Endothelial cell of umbilical vein (primary cell): ENCODE measurements at regions not wholly inside any gene's neighbourhood (a gene's known extent, or its start where the extent isn't known, plus 50 kb on each side); places are given as distances from the start of the nearest gene placed in this dataset.

Experiments used
- BruUV-seq: library from RNA; stranded (reverse); fragments of 400-500 nt; replicated peaks from 2 replicates; lab custom pipeline; 2021; lab: Mats Ljungman, UMichigan
- CTCF ChIA-PET: fragments of 300-600, 350-600 bp; sonication (Branson Sonifier 250); formaldehyde crosslinking; loops from one replicate; lab custom pipeline; 2021; ENCODE audit warnings: antibody characterized with exemption, inconsistent platforms; lab: Charles Lee
- POLR2A ChIA-PET: fragments of 300-600, 350-600 bp; sonication (Branson Sonifier 250); formaldehyde crosslinking; loops from one replicate; lab custom pipeline; 2021; ENCODE audit warnings: antibody characterized with exemption, inconsistent platforms; lab: Charles Lee
- DNase-seq: peaks from one replicate; pipeline ENCODE4 v3.0.0-alpha.2; 2011; ENCODE audit warnings: low read depth, low spot score
- FAIRE-seq: peaks from 2 replicates; lab custom pipeline; 2011; peaks lifted over from hg19 to GRCh38; lab: Jason Lieb, UNC
- H2AFZ ChIP-seq: 2 replicates; pipeline ENCODE4 v1.6.0; 2012; ENCODE audit warnings: low read depth, low read length, control low read depth, inconsistent platforms
- H3K27ac ChIP-seq: 2 replicates; pipeline ENCODE4 v1.5.1; 2011; ENCODE audit warnings: low read depth, mild to moderate bottlenecking, control low read depth, low read length, moderate library complexity; ENCODE audit not compliant: insufficient read depth
- H3K27me3 ChIP-seq, 2 experiments: 2 replicates each; pipeline versions ENCODE4 v1.6.0 to v1.6.1; 2011; ENCODE audit warnings: low read length in 2 of 2, mixed read lengths in 1 of 2; ENCODE audit not compliant: control insufficient read depth in 2 of 2, insufficient read depth in 2 of 2
- H3K36me3 ChIP-seq, 2 experiments: 2 replicates in 1 of 2; 3 replicates in 1 of 2; pipeline ENCODE4 v1.5.1; 2011; ENCODE audit warnings: low read length in 2 of 2, mild to moderate bottlenecking in 1 of 2, moderate library complexity in 1 of 2; ENCODE audit not compliant: control insufficient read depth in 2 of 2, insufficient read depth in 2 of 2; ENCODE audit errors: extremely low read depth in 1 of 2
- H3K4me1 ChIP-seq: 3 replicates; pipeline ENCODE4 v1.5.1; 2011; ENCODE audit warnings: mild to moderate bottlenecking, low read length; ENCODE audit not compliant: control insufficient read depth, insufficient read depth; ENCODE audit errors: extremely low read depth
- H3K4me2 ChIP-seq: 2 replicates; pipeline ENCODE4 v1.6.1; 2011; ENCODE audit warnings: low read length, control low read depth, mixed read lengths; ENCODE audit not compliant: insufficient read depth
- H3K4me3 ChIP-seq, 3 experiments: fragments of 200-600 bp in 1 of 3; sonication (generic), shearing (Covaris generic) in 1 of 3; replicated peaks in 1 of 3; 2 replicates each; pipeline ENCODE4 v1.5.1; 2011 to 2016; ENCODE audit warnings: control low read depth in 3 of 3, low read length in 3 of 3, mild to moderate bottlenecking in 2 of 3, inconsistent platforms in 1 of 3, low read depth in 1 of 3, moderate library complexity in 1 of 3; ENCODE audit not compliant: insufficient read depth in 1 of 3
- H3K79me2 ChIP-seq: 2 replicates; pipeline ENCODE4 v1.6.0; 2012; ENCODE audit warnings: low read length, inconsistent platforms; ENCODE audit not compliant: control insufficient read depth, insufficient read depth
- H3K9ac ChIP-seq: replicated peaks from 2 replicates; pipeline ENCODE3; 2011; ENCODE audit warnings: low read length, control low read depth; ENCODE audit not compliant: insufficient read depth; ENCODE audit errors: extremely low read depth
- H3K9me1 ChIP-seq: replicated peaks from 3 replicates; pipeline ENCODE4 v1.6.0; 2011; ENCODE audit warnings: mild to moderate bottlenecking, low read length; ENCODE audit not compliant: control insufficient read depth, insufficient read depth; ENCODE audit errors: extremely low read depth
- H3K9me3 ChIP-seq: replicated peaks from 2 replicates; pipeline ENCODE4 v1.5.1; 2012; ENCODE audit warnings: low read length, inconsistent platforms; ENCODE audit not compliant: control insufficient read depth, insufficient read depth
- H4K20me1 ChIP-seq: replicated peaks from 2 replicates; pipeline ENCODE3; 2011; ENCODE audit warnings: mild to moderate bottlenecking, low read length; ENCODE audit not compliant: control insufficient read depth, insufficient read depth; ENCODE audit errors: extremely low read depth
- EZH2 ChIP-seq: IDR thresholded peaks from 2 replicates; pipeline ENCODE4 v1.6.1; 2012; ENCODE audit warnings: borderline replicate concordance, low read depth, mild to moderate bottlenecking, moderate library complexity, low read length, inconsistent platforms; ENCODE audit not compliant: severe bottlenecking
- FOS ChIP-seq: IDR thresholded peaks from 2 replicates; pipeline ENCODE4 v1.6.1; 2011; ENCODE audit warnings: mild to moderate bottlenecking, low read length, moderate library complexity, borderline replicate concordance; ENCODE audit not compliant: insufficient read depth
- GATA2 ChIP-seq: IDR thresholded peaks from 2 replicates; pipeline ENCODE4 v1.7.0; 2011; ENCODE audit warnings: low read depth, mild to moderate bottlenecking, moderate library complexity, mixed read lengths, low read length; ENCODE audit not compliant: insufficient read length, insufficient read depth
- JUN ChIP-seq: IDR thresholded peaks from 2 replicates; pipeline ENCODE4 v1.6.1; 2011; ENCODE audit warnings: borderline replicate concordance, low read depth; ENCODE audit not compliant: insufficient read length, insufficient read depth
- MYC ChIP-seq: IDR thresholded peaks from one replicate; pipeline ENCODE4 v1.6.1; 2011; ENCODE audit warnings: mild to moderate bottlenecking, low read depth, low read length
- POLR2A ChIP-seq: IDR thresholded peaks from 2 replicates; pipeline ENCODE4 v1.6.1; 2012; ENCODE audit warnings: low read depth, mild to moderate bottlenecking, control low read depth, low read length
- POLR2AphosphoS5 ChIP-seq: IDR thresholded peaks from 2 replicates; pipeline ENCODE4 v1.6.1; 2012; ENCODE audit warnings: low read depth, mild to moderate bottlenecking, control low read depth, low read length, moderate library complexity; ENCODE audit not compliant: insufficient read depth
- dilution Hi-C: fragments of 300-500 bp; cut with MboI; formaldehyde crosslinking; loops from one replicate; pipeline ENCODE4 v1.15.0; 2019; ENCODE audit warnings: low sequenced_read_pairs; ENCODE audit not compliant: extremely low pct_ligation_motif_present
- intact Hi-C: fragments of 100-400 bp; cut with micrococcal nuclease; formaldehyde crosslinking; loops from one replicate; pipeline ENCODE4 v1.10.0; 2022
- TF ChIP-seq, protein P1 (sequence below): IDR thresholded peaks from 2 replicates; pipeline ENCODE4 v1.6.1; 2011; ENCODE audit not compliant: insufficient read depth, insufficient read length
- TF ChIP-seq, protein P2 (sequence below), 2 donors: IDR thresholded peaks; 1 replicate in 1 of 2; 2 replicates in 1 of 2; pipeline ENCODE4 v1.5.1; 2011; ENCODE audit warnings: low read length in 2 of 2, mild to moderate bottlenecking in 2 of 2, moderate library complexity in 2 of 2, control low read depth in 1 of 2, inconsistent platforms in 1 of 2, low read depth in 1 of 2; ENCODE audit not compliant: insufficient read depth in 1 of 2; ENCODE audit errors: extremely low read depth in 1 of 2

DNA sequence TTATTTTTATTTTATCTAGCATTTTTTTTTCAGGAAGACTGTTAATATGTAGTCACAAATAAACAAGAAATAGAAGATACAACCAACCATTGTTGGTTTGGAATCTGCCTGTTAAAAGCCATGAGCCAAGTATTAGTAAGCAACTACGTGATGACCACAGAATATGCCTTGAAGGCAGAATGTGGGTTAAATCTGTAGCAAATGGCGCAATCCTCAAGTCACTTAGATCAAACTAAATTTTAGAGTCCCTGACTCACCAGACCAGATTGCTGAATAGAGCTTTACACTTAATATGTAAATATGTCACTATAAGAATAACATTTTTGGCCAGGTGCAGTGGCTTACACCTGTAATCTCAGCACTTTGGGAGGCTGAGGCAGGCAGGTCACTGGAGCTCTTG lies 800.1 kb upstream of the CITED2 start:
- intact Hi-C loops, result no loop called here
- H3K36me3 ChIP-seq, result no peaks in the 10 kb centered on the region
- no peak overlapping the region for H3K27ac ChIP-seq
- dilution Hi-C loops, result no loop called here
- no peaks in the 10 kb centered on the region for H3K27me3 ChIP-seq
- no peak for FAIRE-seq
- no peaks in the 10 kb centered on the region for H3K9me1 ChIP-seq
- no peak overlapping the region for H3K9ac ChIP-seq
- H3K79me2 ChIP-seq, result no peaks in the 10 kb centered on the region
- BruUV-seq, result no TSS peak
- no peak for DNase-seq
- no peak overlapping the region for H3K4me2 ChIP-seq
- ChIA-PET CTCF (interaction anchor here (0.6 to 1.3 kb wide), 3 partner anchors 24 to 883 kb away, joined by 3 read pairs; no protein-coding TSS in a partner anchor), POLR2A (interaction anchor here (0.7 kb wide), 1 partner anchor 805 kb away, joined by 6 read pairs; no protein-coding TSS in a partner anchor)
- TF ChIP-seq GATA2 (no peak), FOS (no peak), JUN (no peak), POLR2A (no peak), POLR2AphosphoS5 (no peak), EZH2 (no peak), MYC (no peak)
- TF ChIP-seq, protein P1, sequence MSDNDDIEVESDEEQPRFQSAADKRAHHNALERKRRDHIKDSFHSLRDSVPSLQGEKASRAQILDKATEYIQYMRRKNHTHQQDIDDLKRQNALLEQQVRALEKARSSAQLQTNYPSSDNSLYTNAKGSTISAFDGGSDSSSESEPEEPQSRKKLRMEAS, result no peak
- TF ChIP-seq, protein P2, sequence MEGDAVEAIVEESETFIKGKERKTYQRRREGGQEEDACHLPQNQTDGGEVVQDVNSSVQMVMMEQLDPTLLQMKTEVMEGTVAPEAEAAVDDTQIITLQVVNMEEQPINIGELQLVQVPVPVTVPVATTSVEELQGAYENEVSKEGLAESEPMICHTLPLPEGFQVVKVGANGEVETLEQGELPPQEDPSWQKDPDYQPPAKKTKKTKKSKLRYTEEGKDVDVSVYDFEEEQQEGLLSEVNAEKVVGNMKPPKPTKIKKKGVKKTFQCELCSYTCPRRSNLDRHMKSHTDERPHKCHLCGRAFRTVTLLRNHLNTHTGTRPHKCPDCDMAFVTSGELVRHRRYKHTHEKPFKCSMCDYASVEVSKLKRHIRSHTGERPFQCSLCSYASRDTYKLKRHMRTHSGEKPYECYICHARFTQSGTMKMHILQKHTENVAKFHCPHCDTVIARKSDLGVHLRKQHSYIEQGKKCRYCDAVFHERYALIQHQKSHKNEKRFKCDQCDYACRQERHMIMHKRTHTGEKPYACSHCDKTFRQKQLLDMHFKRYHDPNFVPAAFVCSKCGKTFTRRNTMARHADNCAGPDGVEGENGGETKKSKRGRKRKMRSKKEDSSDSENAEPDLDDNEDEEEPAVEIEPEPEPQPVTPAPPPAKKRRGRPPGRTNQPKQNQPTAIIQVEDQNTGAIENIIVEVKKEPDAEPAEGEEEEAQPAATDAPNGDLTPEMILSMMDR (IDR thresholded peaks at IDR 0.05; ENCODE audit: extremely low read depth in 1 of 2, insufficient read depth in 1 of 2, low read depth in 1 of 2, low read length in 2 of 2), result no peak
- H3K9me3 ChIP-seq, result no peaks in the 10 kb centered on the region
- no peak overlapping the region for H3K4me3 ChIP-seq
- no peak overlapping the region for H2AFZ ChIP-seq
- no peaks in the 10 kb centered on the region for H3K4me1 ChIP-seq
- no peaks in the 10 kb centered on the region for H4K20me1 ChIP-seq
